H9 (cell line): ENCODE measurements at regions not wholly inside any gene's neighbourhood (a gene's known extent, or its start where the extent isn't known, plus 50 kb on each side); places are given as distances from the start of the nearest gene placed in this dataset.

Experiments
- DNase-seq: peaks from one replicate; pipeline ENCODE4 v3.0.0-alpha.2; 2017
- H2AFZ ChIP-seq: one replicate; pipeline ENCODE4 v1.6.1; 2013; ENCODE audit warnings: mild to moderate bottlenecking, low read length, control low read depth, moderate library complexity
- H2AK5ac ChIP-seq: 2 replicates; pipeline ENCODE4 v1.6.1; 2013; ENCODE audit warnings: low read length, control low read depth, mixed read lengths; ENCODE audit not compliant: insufficient read length
- H2BK120ac ChIP-seq: one replicate; pipeline ENCODE4 v1.6.1; 2013; ENCODE audit warnings: low read depth, mild to moderate bottlenecking, low read length, control low read depth, inconsistent platforms; ENCODE audit not compliant: poor library complexity, severe bottlenecking
- H2BK12ac ChIP-seq: 2 replicates; pipeline ENCODE4 v1.6.1; 2013; ENCODE audit warnings: low read length, control low read depth, mixed read lengths, low read depth; ENCODE audit not compliant: insufficient read length
- H2BK15ac ChIP-seq: 2 replicates; pipeline ENCODE4 v1.6.1; 2013; ENCODE audit warnings: low read depth, low read length, control low read depth
- H2BK20ac ChIP-seq: one replicate; pipeline ENCODE4 v1.6.1; 2013; ENCODE audit warnings: low read depth, mild to moderate bottlenecking, low read length, control low read depth, inconsistent platforms; ENCODE audit not compliant: poor library complexity, severe bottlenecking
- H2BK5ac ChIP-seq: 2 replicates; pipeline ENCODE4 v1.6.1; 2013; ENCODE audit warnings: low read length, control low read depth, mixed read lengths; ENCODE audit not compliant: insufficient read length
- H3K14ac ChIP-seq: 2 replicates; pipeline ENCODE4 v1.6.1; 2013; ENCODE audit warnings: low read length, control low read depth; ENCODE audit not compliant: insufficient read depth
- H3K18ac ChIP-seq: 2 replicates; pipeline ENCODE4 v1.6.1; 2013; ENCODE audit warnings: low read depth, mild to moderate bottlenecking, mixed read lengths, low read length, control low read depth; ENCODE audit not compliant: insufficient read length
- H3K23ac ChIP-seq: 2 replicates; pipeline ENCODE4 v1.6.1; 2013; ENCODE audit warnings: low read length, control low read depth, mixed read lengths, low read depth; ENCODE audit not compliant: insufficient read length
- H3K23me2 ChIP-seq: 2 replicates; pipeline ENCODE4 v1.6.1; 2013; ENCODE audit warnings: low read depth, mild to moderate bottlenecking, mixed read lengths, low read length, control low read depth; ENCODE audit not compliant: insufficient read length, poor library complexity, severe bottlenecking
- H3K27ac ChIP-seq: 2 replicates; pipeline ENCODE4 v1.5.1; 2013; ENCODE audit warnings: low read length, control low read depth, mixed read lengths, low read depth; ENCODE audit not compliant: insufficient read length
- H3K27me3 ChIP-seq: 2 replicates; pipeline ENCODE4 v1.6.1; 2013; ENCODE audit warnings: low read length, control low read depth, inconsistent platforms; ENCODE audit not compliant: insufficient read depth
- H3K4ac ChIP-seq: 2 replicates; pipeline ENCODE4 v1.6.1; 2013; ENCODE audit warnings: low read depth, mild to moderate bottlenecking, control low read depth, inconsistent platforms, low read length, moderate library complexity
- H3K4me1 ChIP-seq: 2 replicates; pipeline ENCODE4 v1.6.1; 2013; ENCODE audit warnings: low read length, control low read depth, inconsistent platforms; ENCODE audit not compliant: insufficient read depth
- H3K4me2 ChIP-seq: 2 replicates; pipeline ENCODE4 v1.6.1; 2013; ENCODE audit warnings: low read length, control low read depth, mixed read lengths; ENCODE audit not compliant: insufficient read length, insufficient read depth
- H3K56ac ChIP-seq: 2 replicates; pipeline ENCODE4 v1.6.1; 2013; ENCODE audit warnings: low read depth, mild to moderate bottlenecking, mixed read lengths, low read length, control low read depth; ENCODE audit not compliant: insufficient read length
- H3K79me1 ChIP-seq: 2 replicates; pipeline ENCODE4 v1.6.1; 2013; ENCODE audit warnings: low read depth, mild to moderate bottlenecking, moderate library complexity, low read length, control low read depth, inconsistent platforms; ENCODE audit not compliant: insufficient read depth, poor library complexity, severe bottlenecking
- H3K79me2 ChIP-seq: 2 replicates; pipeline ENCODE4 v1.6.1; 2013; ENCODE audit warnings: low read length, control low read depth, inconsistent platforms; ENCODE audit not compliant: insufficient read depth
- H3K9ac ChIP-seq: 2 replicates; pipeline ENCODE4 v1.6.1; 2013; ENCODE audit warnings: low read length, control low read depth, mixed read lengths; ENCODE audit not compliant: insufficient read length; ENCODE audit errors: extremely low read depth
- H3K9me3 ChIP-seq: one replicate; pipeline ENCODE4 v1.6.1; 2013; ENCODE audit warnings: low read depth, low read length, inconsistent platforms; ENCODE audit not compliant: control insufficient read depth
- H3T11ph ChIP-seq: one replicate; pipeline ENCODE4 v1.6.1; 2013; ENCODE audit warnings: mild to moderate bottlenecking, low read length, control low read depth, inconsistent platforms
- H4K20me1 ChIP-seq: one replicate; pipeline ENCODE4 v1.6.1; 2013; ENCODE audit not compliant: control insufficient read depth, insufficient read length, insufficient read depth
- H4K5ac ChIP-seq: 2 replicates; pipeline ENCODE4 v1.6.1; 2013; ENCODE audit warnings: low read depth, mild to moderate bottlenecking, mixed read lengths, low read length, control low read depth; ENCODE audit not compliant: insufficient read length
- H4K8ac ChIP-seq: replicated peaks from 2 replicates; pipeline ENCODE4 v1.6.1; 2013; ENCODE audit warnings: low read length, control low read depth, mixed read lengths, low read depth; ENCODE audit not compliant: insufficient read length
- H4K91ac ChIP-seq: 2 replicates; pipeline ENCODE4 v1.6.1; 2013; ENCODE audit warnings: low read depth, mild to moderate bottlenecking, moderate library complexity, mixed read lengths, low read length, control low read depth; ENCODE audit not compliant: insufficient read length
- H3K27ac Mint-ChIP-seq, 3 experiments: 2 replicates in 2 of 3; 3 replicates in 1 of 3; pipeline ENCODE4 v1.8.0; 2020 to 2021; ENCODE audit warnings: mixed read lengths in 3 of 3, mild to moderate bottlenecking in 1 of 3, moderate library complexity in 1 of 3
- H3K27me3 Mint-ChIP-seq: 2 replicates; pipeline ENCODE4 v1.8.0; 2021; ENCODE audit warnings: low read depth, mild to moderate bottlenecking, moderate library complexity, mixed read lengths
- H3K36me3 Mint-ChIP-seq, 3 experiments: 2 replicates in 2 of 3; 3 replicates in 1 of 3; pipeline ENCODE4 v1.8.0; 2020 to 2021; ENCODE audit warnings: low read depth in 3 of 3, mixed read lengths in 3 of 3; ENCODE audit not compliant: insufficient read depth in 1 of 3
- H3K4me1 Mint-ChIP-seq, 2 experiments: 2 replicates each; pipeline ENCODE4 v1.8.0; 2020; ENCODE audit warnings: mixed read lengths in 2 of 2
- H3K4me3 Mint-ChIP-seq, 2 experiments: 2 replicates in 1 of 2; 3 replicates in 1 of 2; pipeline ENCODE4 v1.8.0; 2020 to 2021; ENCODE audit warnings: mild to moderate bottlenecking in 2 of 2, mixed read lengths in 2 of 2, moderate library complexity in 1 of 2
- H3K9me3 Mint-ChIP-seq, 2 experiments: 2 replicates in 1 of 2; 3 replicates in 1 of 2; pipeline ENCODE4 v1.8.0; 2020; ENCODE audit warnings: mild to moderate bottlenecking in 2 of 2, mixed read lengths in 2 of 2, moderate library complexity in 1 of 2
- WGBS: extraction: QIAGEN DNeasy Blood & Tissue Kit; methylation state at CpG from one replicate; pipeline ENCODE4 v1.1.7; 2013; ENCODE audit warnings: missing lambda C conversion rate, low lambda C conversion rate, mixed read lengths; ENCODE audit not compliant: insufficient read length; ENCODE audit errors: extremely low coverage; 5-methylcytosine and 5-hydroxymethylcytosine counted together
- TF ChIP-seq, protein P1 (sequence below): fragments of 200-600 bp; sonication (generic); conservative IDR thresholded peaks from 3 replicates; pipeline ENCODE4 v1.8.0; 2021; ENCODE audit warnings: antibody characterized with exemption, mild to moderate bottlenecking

GRCh38 chr3:55158345-55158744, 230.5 kb upstream of the LRTM1 start:
- H3K14ac ChIP-seq, result no peak overlapping the region
- no peak overlapping the region for H2AK5ac ChIP-seq
- no peak overlapping the region for H4K8ac ChIP-seq
- WGBS, result 100% methylated on average over 2 of the region's 3 CpGs
- H3K27ac ChIP-seq, result no peak overlapping the region
- no peaks in the 10 kb centered on the region for H3K23me2 ChIP-seq
- Mint-ChIP-seq H3K36me3 (no peaks in the 10 kb centered on the region), H3K27me3 (peaks cover 4% of the 10 kb centered on the region), H3K27ac (no peak overlapping the region), H3K4me3 (no peak overlapping the region), H3K9me3 (no peaks in the 10 kb centered on the region; a peak in 1 of 5 replicates), H3K4me1 (peaks cover 5% of the 10 kb centered on the region in 2 experiments; a peak in 3 of 4 replicates)
- no peak overlapping the region for H3K4me2 ChIP-seq
- H4K5ac ChIP-seq, result no peak overlapping the region
- H2BK20ac ChIP-seq, result no peak overlapping the region
- TF ChIP-seq, protein P1, sequence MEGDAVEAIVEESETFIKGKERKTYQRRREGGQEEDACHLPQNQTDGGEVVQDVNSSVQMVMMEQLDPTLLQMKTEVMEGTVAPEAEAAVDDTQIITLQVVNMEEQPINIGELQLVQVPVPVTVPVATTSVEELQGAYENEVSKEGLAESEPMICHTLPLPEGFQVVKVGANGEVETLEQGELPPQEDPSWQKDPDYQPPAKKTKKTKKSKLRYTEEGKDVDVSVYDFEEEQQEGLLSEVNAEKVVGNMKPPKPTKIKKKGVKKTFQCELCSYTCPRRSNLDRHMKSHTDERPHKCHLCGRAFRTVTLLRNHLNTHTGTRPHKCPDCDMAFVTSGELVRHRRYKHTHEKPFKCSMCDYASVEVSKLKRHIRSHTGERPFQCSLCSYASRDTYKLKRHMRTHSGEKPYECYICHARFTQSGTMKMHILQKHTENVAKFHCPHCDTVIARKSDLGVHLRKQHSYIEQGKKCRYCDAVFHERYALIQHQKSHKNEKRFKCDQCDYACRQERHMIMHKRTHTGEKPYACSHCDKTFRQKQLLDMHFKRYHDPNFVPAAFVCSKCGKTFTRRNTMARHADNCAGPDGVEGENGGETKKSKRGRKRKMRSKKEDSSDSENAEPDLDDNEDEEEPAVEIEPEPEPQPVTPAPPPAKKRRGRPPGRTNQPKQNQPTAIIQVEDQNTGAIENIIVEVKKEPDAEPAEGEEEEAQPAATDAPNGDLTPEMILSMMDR, result no peak
- no peak overlapping the region for H3K23ac ChIP-seq
- no peaks in the 10 kb centered on the region for H3K4me1 ChIP-seq
- no peaks in the 10 kb centered on the region; the same call in 1 of the 2 replicates for H3K79me2 ChIP-seq
- H3K18ac ChIP-seq, result no peak overlapping the region
- no peak overlapping the region for H3K4ac ChIP-seq
- no peaks in the 10 kb centered on the region for H4K20me1 ChIP-seq
- no peaks in the 10 kb centered on the region for H3K79me1 ChIP-seq
- no peak overlapping the region for H2BK5ac ChIP-seq
- no peaks in the 10 kb centered on the region for H3K9me3 ChIP-seq
- H3T11ph ChIP-seq, result no peak overlapping the region
- no peaks in the 10 kb centered on the region for H3K27me3 ChIP-seq
- H2BK12ac ChIP-seq, result no peak overlapping the region
- H3K56ac ChIP-seq, result no peak overlapping the region
- no peak overlapping the region for H3K9ac ChIP-seq
- H2AFZ ChIP-seq, result no peak overlapping the region
- no peak overlapping the region for H2BK15ac ChIP-seq
- no peak overlapping the region for H4K91ac ChIP-seq
- no peak for DNase-seq
- no peak overlapping the region for H2BK120ac ChIP-seq
